ENCODE measurements at regions not wholly inside any gene's neighbourhood (a gene's known extent, or its start where the extent isn't known, plus 50 kb on each side); places are given as distances from the start of the nearest gene placed in this dataset.

- peak; percentile 43 to 75 (median 64) for TF ChIP-seq CTCF (IDR thresholded peaks at IDR 0.05)
- no peak for TF ChIP-seq POLR2A (IDR thresholded peaks at IDR 0.05)
Measured at GRCh38 chr2:217650716-217651360, 352.0 kb downstream of the TNS1 start.

Data from body of pancreas (tissue), 4 donors.